Endometrium (tissue), 2 donors: ENCODE measurements at regions not wholly inside any gene's neighbourhood (a gene's known extent, or its start where the extent isn't known, plus 50 kb on each side); places are given as distances from the start of the nearest gene placed in this dataset.
"Not testable (repeated sequence)": the region's sequence is repeated elsewhere in the genome, so short reads cannot be mapped to it uniquely, and the experiment has no call there.

Experiments used
- FAIRE-seq: peaks from 2 replicates; lab custom pipeline; 2012; peaks lifted over from hg19 to GRCh38; lab: Jason Lieb, UNC
- donor health status: control.
- donor health status: control.

- FAIRE-seq, result no peak
Observed at GRCh38 chr3:6022621-6023020, 835.1 kb downstream of the EDEM1 start.

GRCh38 chr3:6025032-6025431 is 835.9 kb upstream of the GRM7 start:
- no peak for FAIRE-seq

GRCh38 chr3:6030648-6031047 is 830.3 kb upstream of the GRM7 start:
- FAIRE-seq, result not testable (repeated sequence)

- FAIRE-seq, result no peak
Observed at GRCh38 chr3:6035626-6036025, 825.3 kb upstream of the GRM7 start.

DNA sequence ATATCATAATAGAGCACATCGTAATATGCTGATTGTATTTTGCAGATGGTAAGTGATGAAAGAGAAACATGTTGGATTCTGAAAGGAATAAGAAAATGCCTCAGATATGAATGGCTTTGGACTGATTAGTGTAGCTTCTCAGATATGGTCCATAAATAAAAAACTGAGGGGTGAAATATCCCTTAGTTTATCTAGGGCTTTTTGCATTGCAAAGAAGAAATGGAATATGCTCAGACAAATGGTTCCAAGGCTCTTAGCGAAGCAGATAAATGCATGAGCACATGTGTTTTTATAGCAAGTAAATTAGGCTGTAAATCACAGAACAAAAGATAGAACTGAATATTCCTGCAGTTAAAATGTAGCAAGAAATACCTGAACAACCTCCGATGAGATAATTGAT is 820.9 kb upstream of the GRM7 start:
- FAIRE-seq, result no peak

- FAIRE-seq, result no peak
Observed at GRCh38 chr3:6041894-6042293, 819.0 kb upstream of the GRM7 start.

GRCh38 chr3:6047016-6047415 is 813.9 kb upstream of the GRM7 start:
- FAIRE-seq, result no peak

GRCh38 chr3:6060251-6060650 is 800.7 kb upstream of the GRM7 start:
- FAIRE-seq, result no peak

DNA sequence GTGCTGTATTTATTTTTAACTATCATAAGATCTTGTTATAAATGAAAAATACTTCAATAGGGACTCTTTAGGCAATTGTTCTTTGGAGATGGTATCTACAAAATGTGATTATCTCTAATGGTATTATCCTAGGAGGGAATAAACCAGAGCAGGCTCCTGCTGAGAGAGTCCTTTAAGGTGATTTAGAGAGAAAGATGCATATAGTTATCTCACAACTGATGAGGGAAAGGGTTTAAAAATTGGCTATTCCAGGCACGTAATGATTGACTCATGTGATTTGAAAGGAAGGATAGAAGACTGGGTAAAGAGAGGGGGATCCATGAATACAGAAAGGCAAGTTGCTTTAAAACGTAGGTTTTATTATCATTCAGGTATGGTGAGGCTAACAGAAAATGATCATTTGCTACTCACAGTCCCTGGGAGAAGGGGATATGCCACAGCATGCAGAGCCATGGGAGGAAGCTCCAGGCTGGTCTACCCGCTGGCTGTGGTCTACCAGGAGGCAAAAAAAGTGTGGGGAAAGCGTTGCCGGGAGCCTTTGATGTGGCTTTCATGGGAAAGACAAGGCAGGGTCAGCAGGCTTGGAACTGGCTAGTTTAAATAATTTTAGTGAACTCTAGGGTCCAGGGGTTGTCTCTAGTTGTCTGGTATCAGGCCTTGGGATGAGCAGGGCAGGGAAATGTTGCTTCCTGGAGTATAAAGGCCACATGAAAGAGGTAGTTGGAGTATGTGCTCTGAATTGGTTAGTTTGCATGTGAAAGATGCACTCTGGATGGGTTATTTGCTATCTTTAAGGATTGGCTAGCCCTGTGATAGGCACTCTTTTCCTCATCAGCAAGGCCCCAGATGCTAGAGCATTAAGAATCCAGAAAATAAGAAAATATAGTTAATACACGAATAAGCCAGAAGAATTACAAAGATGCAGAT is 798.4 kb upstream of the GRM7 start:
- no peak for FAIRE-seq

GRCh38 chr3:6066397-6066796 is 794.5 kb upstream of the GRM7 start:
- FAIRE-seq, result no peak

- not testable (repeated sequence) for FAIRE-seq
Observed at GRCh38 chr3:6066868-6067578, 793.9 kb upstream of the GRM7 start.

DNA sequence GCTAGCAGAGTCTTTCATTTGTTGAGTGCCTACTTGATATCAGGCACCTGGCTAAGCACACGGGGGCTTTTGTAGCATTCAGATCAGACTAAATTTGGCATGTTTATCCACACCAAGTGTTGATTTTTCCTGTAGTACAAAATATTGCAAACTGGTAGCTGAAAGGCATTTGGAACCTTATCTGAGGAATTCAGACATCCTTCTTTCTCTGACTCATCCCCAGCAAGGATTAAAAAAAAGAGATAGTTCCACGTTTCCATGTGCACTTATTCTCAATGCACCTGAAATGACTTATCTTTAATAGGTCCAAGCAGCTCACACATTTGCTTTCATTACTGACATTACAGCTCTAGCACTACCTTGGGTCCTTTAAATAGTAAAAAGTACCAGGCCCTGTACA is 786.0 kb upstream of the GRM7 start:
- FAIRE-seq, result no peak

DNA sequence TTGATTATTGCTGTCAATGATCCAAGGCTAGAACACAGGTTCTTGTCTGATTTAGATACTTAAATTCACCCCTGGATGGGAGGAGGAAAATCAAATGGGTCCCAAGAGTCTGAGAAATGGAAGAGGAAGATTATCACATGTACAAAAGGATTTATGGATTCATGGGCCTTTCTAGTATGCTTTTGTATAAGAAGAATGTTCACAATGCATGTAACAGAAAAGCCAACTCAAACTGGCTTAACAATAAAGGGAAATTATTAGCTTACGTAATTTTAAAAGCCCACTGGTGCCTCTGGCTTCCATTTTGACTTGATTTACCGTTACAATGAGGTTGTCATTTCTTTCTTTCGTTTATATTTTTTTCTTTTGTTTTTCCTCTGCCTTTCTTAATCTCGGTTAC is 782.5 kb upstream of the GRM7 start:
- no peak for FAIRE-seq

GRCh38 chr3:6079011-6079410 is 781.9 kb upstream of the GRM7 start:
- FAIRE-seq, result no peak

- FAIRE-seq, result peak; percentile 70
Observed at GRCh38 chr3:6079561-6080179, 781.2 kb upstream of the GRM7 start.

DNA sequence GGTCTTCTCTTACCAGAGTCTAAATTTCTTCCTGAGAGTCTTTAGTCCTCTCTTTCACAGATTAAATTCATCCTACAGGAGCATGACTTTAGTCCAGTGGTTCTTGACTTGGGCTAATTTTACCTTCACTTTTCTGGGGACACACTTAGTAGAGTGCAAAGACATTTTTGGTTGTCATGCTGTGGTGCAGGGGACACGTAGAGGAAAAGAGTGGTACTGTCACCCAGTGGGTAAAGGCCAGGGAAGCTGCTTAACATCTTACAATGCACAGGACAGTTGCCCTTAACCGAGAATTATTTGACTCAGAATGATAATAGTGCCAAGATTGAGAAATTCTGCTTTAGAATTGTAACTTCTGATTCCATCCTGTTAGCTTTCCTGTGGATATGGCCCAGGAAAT is 772.5 kb upstream of the GRM7 start:
- FAIRE-seq, result no peak

GRCh38 chr3:6089780-6090179 is 771.1 kb upstream of the GRM7 start:
- no peak for FAIRE-seq

DNA sequence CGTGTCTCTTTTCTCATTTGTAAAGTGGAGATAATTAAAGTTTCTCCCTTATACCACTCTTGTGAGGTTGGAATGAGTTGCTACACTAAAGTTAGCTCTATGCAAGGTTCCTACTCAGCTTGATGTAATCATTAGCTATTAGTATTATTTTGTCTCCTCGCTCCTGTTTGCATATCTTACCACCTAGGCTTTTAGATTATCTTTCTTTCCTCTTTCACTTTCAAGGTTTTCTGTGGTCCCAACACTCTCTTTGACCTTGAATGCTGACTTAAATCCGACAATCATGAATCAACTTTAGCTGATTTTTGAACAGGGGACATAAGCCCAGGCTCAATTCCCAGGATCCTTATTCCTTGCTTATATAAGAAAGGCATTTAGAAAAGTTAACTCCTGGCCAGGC is 769.7 kb upstream of the GRM7 start:
- FAIRE-seq, result no peak

GRCh38 chr3:6095006-6095405 is 765.9 kb upstream of the GRM7 start:
- no peak for FAIRE-seq

- no peak for FAIRE-seq
Observed at GRCh38 chr3:6097021-6097420, 763.9 kb upstream of the GRM7 start.

DNA sequence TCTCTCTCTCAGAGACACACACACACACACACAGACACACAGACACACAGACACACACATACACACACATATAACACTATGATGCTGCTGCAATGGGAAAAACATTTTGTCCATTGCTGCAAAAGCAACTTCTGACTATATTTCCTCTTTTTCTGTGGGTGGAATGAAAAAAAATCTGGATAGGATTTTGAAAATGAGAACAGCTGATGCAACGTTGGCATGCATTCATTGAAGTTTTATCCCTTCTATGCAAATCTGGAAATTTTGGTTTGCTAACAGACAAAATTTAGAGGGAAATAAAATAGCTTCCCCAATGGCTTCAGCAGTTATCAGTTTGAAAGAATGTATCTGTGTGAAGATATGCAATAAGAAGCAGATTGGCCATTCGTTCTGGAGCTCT is 763.4 kb upstream of the GRM7 start:
- FAIRE-seq, result no peak

DNA sequence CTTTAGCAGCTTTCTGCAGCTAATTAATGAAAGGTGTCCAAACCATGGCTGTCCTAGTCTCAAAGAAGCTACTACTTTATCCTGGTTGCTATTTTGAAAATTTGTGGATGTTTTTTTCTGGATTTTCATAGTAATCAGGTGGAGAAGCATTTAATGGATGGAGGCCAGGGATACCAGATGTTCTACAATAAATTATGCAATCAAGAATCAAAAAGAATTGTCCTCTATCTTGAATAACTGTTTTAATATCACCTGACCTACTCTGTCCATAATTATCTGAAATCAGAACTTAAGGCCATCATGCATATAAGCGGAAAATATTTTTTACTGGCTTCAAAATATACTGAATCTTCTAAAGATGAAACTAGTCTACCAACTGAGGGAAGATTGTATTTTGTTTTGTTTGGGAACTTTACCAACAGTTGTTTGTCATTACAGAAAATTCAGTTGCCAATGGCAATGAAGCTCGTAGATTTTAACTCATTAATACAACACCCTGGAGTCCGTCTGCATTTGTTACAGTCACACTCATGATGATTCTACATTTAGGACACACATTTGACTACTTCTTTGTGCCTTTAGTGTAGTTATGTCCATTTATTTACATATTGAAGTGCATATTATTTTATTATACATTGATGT is 762.3 kb upstream of the GRM7 start:
- FAIRE-seq, result no peak
